ENCODE measurements at regions not wholly inside any gene's neighbourhood (a gene's known extent, or its start where the extent isn't known, plus 50 kb on each side); places are given as distances from the start of the nearest gene placed in this dataset.
A peak's percentile ranks its signal among the peaks of the same experiment; 100 is the strongest.

DNA sequence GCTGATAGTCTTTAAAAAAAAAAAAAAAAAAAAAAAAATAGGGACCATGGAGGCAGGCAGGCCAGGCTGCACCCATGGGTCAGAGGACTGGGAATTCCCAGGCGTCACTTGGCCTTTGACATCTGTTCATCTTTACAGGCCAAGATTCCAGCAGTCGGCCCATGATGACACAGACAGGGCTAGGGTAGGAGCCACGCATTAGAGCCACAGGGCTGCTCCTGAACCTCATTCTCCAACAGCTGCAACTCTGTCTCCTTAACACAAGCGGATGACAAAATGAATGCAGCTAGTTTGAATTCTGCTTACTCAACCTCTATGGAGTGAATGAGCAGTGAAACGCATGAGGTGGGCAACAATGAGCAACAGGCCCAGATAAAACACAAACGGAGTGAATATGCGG is 126.4 kb downstream of the LY86 start:
- Histone ChIP-seq H3K36me3 (no peaks in the 10 kb centered on the region), H3K9me3 (ENCODE audit: severe bottlenecking) (no peaks in the 10 kb centered on the region), H3K27me3 (ENCODE audit: insufficient read depth, low read depth, severe bottlenecking) (no peaks in the 10 kb centered on the region), H3K4me3 (ENCODE audit: low read depth, low read length) (no peak overlapping the region), H3K27ac (no peak overlapping the region)
- no peak for DNase-seq
- TF ChIP-seq, protein P1, sequence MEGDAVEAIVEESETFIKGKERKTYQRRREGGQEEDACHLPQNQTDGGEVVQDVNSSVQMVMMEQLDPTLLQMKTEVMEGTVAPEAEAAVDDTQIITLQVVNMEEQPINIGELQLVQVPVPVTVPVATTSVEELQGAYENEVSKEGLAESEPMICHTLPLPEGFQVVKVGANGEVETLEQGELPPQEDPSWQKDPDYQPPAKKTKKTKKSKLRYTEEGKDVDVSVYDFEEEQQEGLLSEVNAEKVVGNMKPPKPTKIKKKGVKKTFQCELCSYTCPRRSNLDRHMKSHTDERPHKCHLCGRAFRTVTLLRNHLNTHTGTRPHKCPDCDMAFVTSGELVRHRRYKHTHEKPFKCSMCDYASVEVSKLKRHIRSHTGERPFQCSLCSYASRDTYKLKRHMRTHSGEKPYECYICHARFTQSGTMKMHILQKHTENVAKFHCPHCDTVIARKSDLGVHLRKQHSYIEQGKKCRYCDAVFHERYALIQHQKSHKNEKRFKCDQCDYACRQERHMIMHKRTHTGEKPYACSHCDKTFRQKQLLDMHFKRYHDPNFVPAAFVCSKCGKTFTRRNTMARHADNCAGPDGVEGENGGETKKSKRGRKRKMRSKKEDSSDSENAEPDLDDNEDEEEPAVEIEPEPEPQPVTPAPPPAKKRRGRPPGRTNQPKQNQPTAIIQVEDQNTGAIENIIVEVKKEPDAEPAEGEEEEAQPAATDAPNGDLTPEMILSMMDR (IDR thresholded peaks at IDR 0.05; ENCODE audit: low read depth, low read length) = no peak

DNA sequence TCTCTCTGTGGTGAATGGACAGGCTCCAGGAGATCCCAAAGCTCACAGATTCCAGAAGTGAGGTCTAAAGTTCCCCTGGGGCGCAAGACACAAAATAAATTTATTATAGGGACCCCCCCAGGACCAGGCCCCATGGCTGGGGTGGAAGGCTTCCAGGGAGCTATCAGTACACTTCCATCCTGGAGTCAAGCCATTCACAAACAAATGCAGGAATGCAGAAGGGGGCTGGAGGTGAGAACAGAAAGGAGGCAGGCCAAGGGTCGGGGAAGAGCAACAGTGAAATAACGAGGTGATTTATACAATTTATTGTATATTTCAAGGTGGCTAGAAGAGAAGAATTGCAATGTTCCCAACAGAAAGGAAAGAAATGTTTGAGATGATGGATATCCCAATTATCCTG is 126.9 kb downstream of the LY86 start:
- TF ChIP-seq, protein P1 (IDR thresholded peaks at IDR 0.05; ENCODE audit: low read depth, low read length) = no peak
- H3K9me3 ChIP-seq (ENCODE audit: severe bottlenecking) = no peaks in the 10 kb centered on the region
- H3K4me3 ChIP-seq (ENCODE audit: low read depth, low read length) = no peak overlapping the region
- no peak overlapping the region for H3K27ac ChIP-seq
- H3K27me3 ChIP-seq (ENCODE audit: insufficient read depth, low read depth, severe bottlenecking) = no peaks in the 10 kb centered on the region
- no peak for DNase-seq
- H3K36me3 ChIP-seq = no peaks in the 10 kb centered on the region

- TF ChIP-seq, protein P1 (IDR thresholded peaks at IDR 0.05; ENCODE audit: low read depth, low read length) = no peak
- no peak for DNase-seq
- Histone ChIP-seq H3K27ac (no peak overlapping the region), H3K9me3 (ENCODE audit: severe bottlenecking) (no peaks in the 10 kb centered on the region), H3K36me3 (no peaks in the 10 kb centered on the region), H3K4me3 (ENCODE audit: low read depth, low read length) (no peak overlapping the region), H3K27me3 (ENCODE audit: insufficient read depth, low read depth, severe bottlenecking) (no peaks in the 10 kb centered on the region)
These were observed 128.7 kb downstream of the LY86 start for GRCh38 chr6:6716998-6717763.

- Histone ChIP-seq H3K4me3 (ENCODE audit: low read depth, low read length) (no peak overlapping the region), H3K27ac (no peak overlapping the region), H3K9me3 (ENCODE audit: severe bottlenecking) (no peaks in the 10 kb centered on the region), H3K36me3 (no peaks in the 10 kb centered on the region), H3K27me3 (ENCODE audit: insufficient read depth, low read depth, severe bottlenecking) (no peaks in the 10 kb centered on the region)
- no peak for DNase-seq
- TF ChIP-seq, protein P1 (IDR thresholded peaks at IDR 0.05; ENCODE audit: low read depth, low read length) = no peak
These were observed 129.4 kb downstream of the LY86 start for GRCh38 chr6:6717953-6718352.

DNA sequence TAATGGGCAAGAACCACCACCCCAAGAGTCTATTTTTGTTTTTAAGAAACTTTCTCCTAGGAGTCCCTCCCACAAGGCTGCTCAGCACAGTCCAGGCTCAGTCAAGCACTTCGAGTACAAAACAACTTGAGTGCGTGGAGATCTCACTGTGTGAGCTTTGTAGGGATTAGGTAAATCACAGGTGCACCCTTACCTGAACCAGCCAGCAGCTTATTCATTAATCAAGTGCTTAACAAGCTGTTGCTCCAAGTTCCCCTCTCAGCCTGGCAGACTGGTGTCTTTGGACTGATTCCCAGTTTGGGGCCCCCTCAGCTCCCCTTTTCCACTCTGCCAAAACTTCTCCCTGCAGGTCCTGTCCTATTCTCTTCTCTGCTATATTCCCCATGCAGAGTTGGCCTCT is 133.1 kb downstream of the LY86 start:
- Histone ChIP-seq H3K36me3 (no peaks in the 10 kb centered on the region), H3K9me3 (ENCODE audit: severe bottlenecking) (no peaks in the 10 kb centered on the region), H3K27me3 (ENCODE audit: insufficient read depth, low read depth, severe bottlenecking) (no peaks in the 10 kb centered on the region), H3K27ac (peak overlapping the region; percentile 38), H3K4me3 (ENCODE audit: low read depth, low read length) (no peak overlapping the region)
- TF ChIP-seq, protein P1 (IDR thresholded peaks at IDR 0.05; ENCODE audit: low read depth, low read length) = no peak
- peak; percentile 76 for DNase-seq

DNA sequence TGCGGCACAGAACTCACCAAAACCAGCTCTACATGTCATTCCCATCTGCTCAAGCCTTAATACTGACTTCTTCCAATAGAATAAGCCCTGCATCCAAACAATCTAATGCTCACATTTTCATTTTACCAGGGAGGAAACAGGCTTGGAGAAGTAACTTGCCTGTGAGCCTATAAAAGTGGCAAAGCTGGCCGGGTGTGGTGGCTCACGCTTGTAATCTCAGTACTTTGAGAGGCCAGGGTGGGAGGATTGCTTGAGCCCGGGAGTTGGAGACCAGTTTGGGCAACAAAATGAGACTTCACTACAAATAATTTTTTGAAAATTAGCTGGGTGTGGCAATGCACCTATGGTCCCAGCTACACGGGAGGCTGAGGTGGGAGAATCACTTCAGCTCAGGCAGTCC is 133.7 kb downstream of the LY86 start:
- DNase-seq = no peak
- Histone ChIP-seq H3K36me3 (no peaks in the 10 kb centered on the region), H3K27ac (peak overlapping the region; percentile 38)

More for the DNA sequence above, 133.7 kb downstream of the LY86 start:
- no peaks in the 10 kb centered on the region for H3K27me3 ChIP-seq (ENCODE audit: insufficient read depth, low read depth, severe bottlenecking)
- TF ChIP-seq, protein P1 (IDR thresholded peaks at IDR 0.05; ENCODE audit: low read depth, low read length) = no peak
- H3K9me3 ChIP-seq (ENCODE audit: severe bottlenecking) = no peaks in the 10 kb centered on the region
- no peak overlapping the region for H3K4me3 ChIP-seq (ENCODE audit: low read depth, low read length)

Measured in WERI-Rb-1 (cell line).